Fibroblast of lung (primary cell): ENCODE measurements at regions not wholly inside any gene's neighbourhood (a gene's known extent, or its start where the extent isn't known, plus 50 kb on each side); places are given as distances from the start of the nearest gene placed in this dataset.

Experiments
- DNase-seq, 2 donors: peaks; one replicate each; pipeline versions ENCODE4 v3.0.0 to v3.0.0-alpha.2; 2010; ENCODE audit warnings: low read depth in 2 of 2
- H2AFZ ChIP-seq: 2 replicates; pipeline ENCODE4 v1.5.1; 2012; ENCODE audit warnings: low read length, control low read depth, inconsistent platforms
- H3K27ac ChIP-seq: 2 replicates; pipeline ENCODE4 v1.5.1; 2011; ENCODE audit warnings: low read length, control low read depth; ENCODE audit not compliant: insufficient read depth
- H3K27me3 ChIP-seq: 2 replicates; pipeline ENCODE4 v1.5.1; 2011; ENCODE audit warnings: mild to moderate bottlenecking, low read length; ENCODE audit not compliant: control insufficient read depth, insufficient read depth
- H3K36me3 ChIP-seq: 2 replicates; pipeline ENCODE4 v1.5.1; 2011; ENCODE audit warnings: low read length; ENCODE audit not compliant: control insufficient read depth, insufficient read depth
- H3K4me1 ChIP-seq: 2 replicates; pipeline ENCODE4 v1.5.1; 2011; ENCODE audit warnings: low read length; ENCODE audit not compliant: control insufficient read depth, insufficient read depth; ENCODE audit errors: extremely low read depth
- H3K4me2 ChIP-seq: 2 replicates; pipeline ENCODE4 v1.5.1; 2011; ENCODE audit warnings: low read length, control low read depth; ENCODE audit not compliant: insufficient read depth; ENCODE audit errors: extremely low read depth
- H3K4me3 ChIP-seq, 4 experiments: fragments of 200-600 bp in 1 of 4; sonication (generic) in 1 of 4; replicated peaks in 1 of 4; 2 replicates each; pipeline ENCODE4 v1.5.1; 2011 to 2016; ENCODE audit warnings: low read length in 4 of 4, low read depth in 3 of 4, mild to moderate bottlenecking in 3 of 4, control low read depth in 2 of 4, inconsistent platforms in 1 of 4, mixed read lengths in 1 of 4; ENCODE audit not compliant: insufficient read depth in 1 of 4; ENCODE audit errors: control extremely low read depth in 1 of 4
- H3K79me2 ChIP-seq: 2 replicates; pipeline ENCODE4 v1.5.1; 2012; ENCODE audit warnings: mild to moderate bottlenecking, low read length, inconsistent platforms; ENCODE audit not compliant: control insufficient read depth, insufficient read depth
- H3K9ac ChIP-seq: 2 replicates; pipeline ENCODE4 v1.5.1; 2011; ENCODE audit warnings: mild to moderate bottlenecking, low read length, control low read depth; ENCODE audit not compliant: insufficient read depth
- H3K9me3 ChIP-seq: 2 replicates; pipeline ENCODE4 v1.5.1; 2012; ENCODE audit warnings: low read depth, low read length; ENCODE audit not compliant: control insufficient read depth, insufficient read depth
- H4K20me1 ChIP-seq: 2 replicates; pipeline ENCODE4 v1.5.1; 2011; ENCODE audit warnings: low read length; ENCODE audit not compliant: control insufficient read depth, insufficient read depth; ENCODE audit errors: extremely low read depth
- CTCF ChIP-seq, 2 donors: IDR thresholded peaks in 1 of 2; conservative IDR thresholded peaks in 1 of 2; 1 replicate in 1 of 2; 2 replicates in 1 of 2; pipeline ENCODE4 v1.5.1; 2011 to 2012; ENCODE audit warnings: low read length in 2 of 2, control low read depth in 1 of 2, inconsistent platforms in 1 of 2, low read depth in 1 of 2, mild to moderate bottlenecking in 1 of 2
- EZH2 ChIP-seq: IDR thresholded peaks from 2 replicates; pipeline ENCODE4 v1.5.1; 2012; ENCODE audit warnings: low read length, control low read depth, mild to moderate bottlenecking; ENCODE audit errors: missing control alignments

DNA sequence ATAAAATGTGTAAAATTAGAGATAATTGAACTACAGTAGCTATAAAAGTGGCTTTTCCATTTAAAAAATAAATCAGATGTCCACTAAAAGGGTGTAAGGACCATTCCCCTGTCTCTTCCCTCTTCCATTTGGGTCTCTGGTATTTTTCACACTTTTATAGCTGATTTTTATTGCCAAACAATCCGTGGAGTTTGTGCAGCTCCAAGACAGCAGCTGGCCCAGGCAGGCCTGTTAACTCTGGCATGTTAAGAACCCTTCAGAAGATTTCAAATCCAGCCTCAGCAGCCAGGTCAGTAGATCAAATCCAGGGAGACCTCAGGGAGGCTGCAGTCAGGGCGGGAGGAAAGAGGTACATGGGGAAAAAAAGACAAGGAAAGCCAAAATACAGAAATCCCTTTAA lies 827.1 kb upstream of the FANCL start:
- Histone ChIP-seq H3K4me1 (no peaks in the 10 kb centered on the region), H3K4me3 (no peak overlapping the region), H2AFZ (no peak overlapping the region), H4K20me1 (no peaks in the 10 kb centered on the region), H3K4me2 (no peak overlapping the region), H3K36me3 (no peaks in the 10 kb centered on the region), H3K79me2 (no peaks in the 10 kb centered on the region), H3K27ac (no peak overlapping the region), H3K9ac (no peak overlapping the region), H3K27me3 (no peaks in the 10 kb centered on the region), H3K9me3 (no peaks in the 10 kb centered on the region)
- TF ChIP-seq CTCF (conservative IDR thresholded peaks at IDR 0.05 in 1 of 2, IDR thresholded peaks at IDR 0.05 in 1 of 2; ENCODE audit: low read depth in 1 of 2, low read length in 2 of 2) (no peak), EZH2 (no peak)
- no peak for DNase-seq

- Histone ChIP-seq H3K4me1 (no peaks in the 10 kb centered on the region), H3K9me3 (no peaks in the 10 kb centered on the region), H3K4me2 (no peak overlapping the region), H3K27me3 (no peaks in the 10 kb centered on the region), H2AFZ (no peak overlapping the region), H3K27ac (no peak overlapping the region), H3K4me3 (no peak overlapping the region), H3K36me3 (no peaks in the 10 kb centered on the region), H3K79me2 (no peaks in the 10 kb centered on the region), H4K20me1 (no peaks in the 10 kb centered on the region), H3K9ac (no peak overlapping the region)
- TF ChIP-seq CTCF (conservative IDR thresholded peaks at IDR 0.05 in 1 of 2, IDR thresholded peaks at IDR 0.05 in 1 of 2; ENCODE audit: low read depth in 1 of 2, low read length in 2 of 2), result no peak
- no peak for TF ChIP-seq EZH2
- DNase-seq, result no peak
Measured at GRCh38 chr2:59066787-59067399, 825.8 kb upstream of the FANCL start.

DNA sequence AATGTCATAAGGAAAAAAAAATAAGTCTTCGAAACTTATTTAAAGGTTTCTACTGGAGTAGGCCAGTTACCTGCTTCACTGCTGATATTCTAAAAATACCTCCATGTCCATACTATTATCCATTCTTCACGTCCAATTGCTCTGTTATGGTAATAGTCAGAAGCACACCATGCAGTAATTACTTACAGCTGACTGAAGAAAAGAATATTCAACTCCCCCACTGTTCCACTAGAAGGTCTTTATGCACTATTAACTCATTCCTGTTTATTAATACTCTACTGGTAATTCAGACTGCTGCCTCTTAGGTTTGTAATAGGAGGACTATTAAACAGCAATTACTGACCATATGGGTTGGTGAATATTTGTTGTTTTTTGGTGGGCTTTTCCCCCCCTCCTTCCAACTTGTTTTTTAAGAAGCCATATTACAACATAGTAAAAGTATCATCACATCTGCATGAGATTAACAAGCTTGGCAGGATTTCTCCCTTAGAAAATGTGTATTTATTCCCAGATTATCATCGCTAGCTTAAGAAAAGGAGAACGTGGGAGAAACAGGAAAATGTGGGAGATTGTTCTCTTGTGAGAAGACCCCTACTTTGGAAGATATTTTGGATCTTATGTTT lies 806.4 kb upstream of the FANCL start:
- no peaks in the 10 kb centered on the region for H3K79me2 ChIP-seq
- no peak overlapping the region for H3K9ac ChIP-seq
- DNase-seq, result no peak
- H2AFZ ChIP-seq, result no peak overlapping the region
- H3K27ac ChIP-seq, result no peak overlapping the region
- TF ChIP-seq EZH2, result no peak
- TF ChIP-seq CTCF (conservative IDR thresholded peaks at IDR 0.05 in 1 of 2, IDR thresholded peaks at IDR 0.05 in 1 of 2; ENCODE audit: low read depth in 1 of 2, low read length in 2 of 2), result no peak
- no peaks in the 10 kb centered on the region for H3K36me3 ChIP-seq
- no peaks in the 10 kb centered on the region for H3K27me3 ChIP-seq
- H4K20me1 ChIP-seq, result no peaks in the 10 kb centered on the region
- no peak overlapping the region for H3K4me2 ChIP-seq
- no peaks in the 10 kb centered on the region for H3K9me3 ChIP-seq
- no peak overlapping the region for H3K4me3 ChIP-seq
- H3K4me1 ChIP-seq, result no peaks in the 10 kb centered on the region
